ENCODE measurements at regions not wholly inside any gene's neighbourhood (a gene's known extent, or its start where the extent isn't known, plus 50 kb on each side); places are given as distances from the start of the nearest gene placed in this dataset.

GRCh38 chr18:51998066-51998465 is 341.9 kb upstream of the DCC start:
- TF ChIP-seq POLR2A (IDR thresholded peaks at IDR 0.05) (no peak), CTCF (IDR thresholded peaks at IDR 0.05) (no peak), EP300 (IDR thresholded peaks at IDR 0.05) (no peak)

Data from stomach (tissue), 4 donors.